Stomach (tissue), 8 donors: ENCODE measurements at regions not wholly inside any gene's neighbourhood (a gene's known extent, or its start where the extent isn't known, plus 50 kb on each side); places are given as distances from the start of the nearest gene placed in this dataset.

Experiments used
- DNase-seq, 2 donors: peaks; one replicate each; pipeline versions ENCODE4 v3.0.0 to v3.0.0-alpha.2; 2013 to 2019
- H3K27ac ChIP-seq, 5 donors: fragments of 200-600 bp in 4 of 5; sonication (generic) in 4 of 5; one replicate each; pipeline ENCODE4 v1.5.1; 2013 to 2019; ENCODE audit warnings: mild to moderate bottlenecking in 1 of 5, moderate library complexity in 1 of 5
- H3K27me3 ChIP-seq, 3 donors: fragments of 200-600 bp; sonication (generic); one replicate each; pipeline ENCODE4 v1.5.1; 2017 to 2019; ENCODE audit warnings: mixed run types in 1 of 3
- H3K36me3 ChIP-seq, 4 donors: fragments of 200-600 bp; sonication (generic); 1 replicate in 3 of 4; 2 replicates in 1 of 4; pipeline ENCODE4 v1.5.1; 2016 to 2019
- H3K4me1 ChIP-seq, 4 donors: fragments of 200-600 bp; sonication (generic); one replicate each; pipeline ENCODE4 v1.5.1; 2016 to 2019
- H3K4me3 ChIP-seq, 4 donors: fragments of 200-600 bp; sonication (generic) in 3 of 4; one replicate each; pipeline ENCODE4 v1.5.1; 2016 to 2019; ENCODE audit warnings: mild to moderate bottlenecking in 1 of 4
- H3K9me3 ChIP-seq, 4 donors: fragments of 200-600 bp; sonication (generic); one replicate each; pipeline ENCODE4 v1.5.1; 2016 to 2019
- EP300 ChIP-seq: sonication (generic); formaldehyde crosslinking; IDR thresholded peaks from one replicate; pipeline ENCODE4 v1.6.1; 2017; ENCODE audit warnings: antibody characterized with exemption
- POLR2A ChIP-seq, 4 donors: fragments of 450-650 bp; IDR thresholded peaks; one replicate each; pipeline ENCODE4 v1.6.1; 2016; ENCODE audit warnings: antibody characterized with exemption in 4 of 4, control low read depth in 2 of 4, mild to moderate bottlenecking in 1 of 4, moderate library complexity in 1 of 4
- POLR2AphosphoS5 ChIP-seq, 3 donors: sonication (generic); formaldehyde crosslinking; IDR thresholded peaks; one replicate each; pipeline ENCODE4 v1.6.1; 2016; ENCODE audit warnings: antibody characterized with exemption in 3 of 3
- WGBS, 5 donors: extraction: QIAGEN DNeasy Blood & Tissue Kit in 3 of 5; methylation state at CpG; one replicate each; pipeline versions ENCODE4 v1.1.5 to v1.1.7; 2013 to 2018; 5-methylcytosine and 5-hydroxymethylcytosine counted together
- intact Hi-C: fragments of 100-400 bp; cut with DNase I; formaldehyde crosslinking; loops from one replicate; pipeline ENCODE4 v1.15.1; 2023; ENCODE audit warnings: low total_unique reads
- small RNA-seq, 4 donors: library from RNA; depleted of rRNA; stranded (forward); fragments of <200 nt; gene quantifications; one replicate each; pipeline ENCODE3, GENCODE V24; 2016
- TF ChIP-seq, protein P1 (sequence below), 7 experiments: fragments of 450-650 bp in 4 of 7; fragments of 200-600 bp in 3 of 7; sonication (generic) in 3 of 7; IDR thresholded peaks; one replicate each; pipeline ENCODE4 v1.5.1; 2016 to 2019; ENCODE audit warnings: antibody characterized with exemption in 7 of 7, control low read depth in 2 of 7, mild to moderate bottlenecking in 1 of 7
- donor health status: healthy with polysubstance abuse.
- donor health status: Bipolar disorder and iron deficiency.
- donor health status: healthy.

DNA sequence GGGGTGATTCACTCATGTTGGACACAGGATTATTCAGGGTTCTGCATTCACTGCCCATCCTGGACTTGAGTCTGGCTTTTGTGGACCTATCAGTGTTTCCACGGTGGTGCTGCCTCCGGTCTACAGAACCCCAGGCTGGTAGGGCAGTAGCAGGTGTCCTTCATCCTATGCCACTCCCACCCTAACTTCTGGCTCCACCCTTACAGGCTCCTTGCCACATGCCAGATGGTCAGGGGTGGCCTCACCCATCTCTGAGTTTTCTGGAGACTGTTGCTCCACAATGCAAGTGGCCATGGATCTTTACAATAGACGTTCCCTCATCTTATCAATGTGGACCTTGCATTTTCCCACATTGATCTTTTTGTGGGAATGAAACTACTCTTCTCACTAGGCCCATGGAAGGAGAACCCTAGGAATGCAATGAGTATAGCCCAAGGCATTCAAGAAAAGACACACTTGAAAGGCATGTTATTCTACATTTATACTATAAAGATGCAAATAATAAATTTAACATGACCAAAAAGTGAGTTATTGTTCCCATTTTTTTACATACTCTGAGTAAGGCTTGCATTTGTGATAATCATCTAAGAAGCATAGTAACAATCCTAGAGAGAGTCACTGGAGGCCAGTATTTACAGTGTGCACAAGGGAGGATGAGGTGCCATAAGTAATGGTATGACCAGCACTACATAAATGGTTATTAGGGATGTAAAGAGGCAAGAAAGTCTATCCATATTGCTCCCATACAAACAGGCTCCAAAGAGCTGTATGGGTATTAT, 57.4 kb upstream of the ADO start:
- 78 to 94% (median 87%) methylated on average over 3 of the region's 3 CpGs for WGBS, 5 donors
- TF ChIP-seq POLR2A (IDR thresholded peaks at IDR 0.05) (no peak), EP300 (no peak)
- Histone ChIP-seq H3K27me3 (no peaks in the 10 kb centered on the region), H3K4me1 (peaks cover 0 to 4% (median 0%) of the 10 kb centered on the region in 4 donors), H3K4me3 (no peak overlapping the region), H3K36me3 (no peaks in the 10 kb centered on the region), H3K9me3 (no peaks in the 10 kb centered on the region), H3K27ac (no peak overlapping the region)
- no peak for DNase-seq
- intact Hi-C loops = no loop called here

DNA sequence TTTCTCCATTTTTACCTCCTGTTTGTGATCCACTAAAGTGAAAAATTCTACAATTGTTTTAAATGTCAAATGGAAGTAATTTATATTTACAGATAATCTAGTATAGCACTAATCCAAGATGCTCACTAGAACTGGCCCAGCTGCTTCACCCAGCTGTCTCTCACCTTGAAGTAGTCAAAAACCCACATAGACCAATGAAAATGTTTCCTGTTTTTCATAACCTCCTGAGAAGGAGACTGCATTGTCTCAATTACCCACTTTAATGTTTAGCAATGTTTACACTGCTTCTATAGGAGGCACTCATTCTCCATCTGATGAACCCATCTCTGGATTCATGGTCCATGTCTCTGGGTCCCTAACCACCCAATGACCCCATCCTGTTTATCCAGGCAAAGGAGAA, 56.1 kb upstream of the ADO start:
- DNase-seq = no peak
- H3K4me1 ChIP-seq = no peaks in the 10 kb centered on the region
- TF ChIP-seq EP300 (no peak), POLR2A (IDR thresholded peaks at IDR 0.05) (no peak), POLR2AphosphoS5 (IDR thresholded peaks at IDR 0.05) (no peak)
- TF ChIP-seq, protein P1, sequence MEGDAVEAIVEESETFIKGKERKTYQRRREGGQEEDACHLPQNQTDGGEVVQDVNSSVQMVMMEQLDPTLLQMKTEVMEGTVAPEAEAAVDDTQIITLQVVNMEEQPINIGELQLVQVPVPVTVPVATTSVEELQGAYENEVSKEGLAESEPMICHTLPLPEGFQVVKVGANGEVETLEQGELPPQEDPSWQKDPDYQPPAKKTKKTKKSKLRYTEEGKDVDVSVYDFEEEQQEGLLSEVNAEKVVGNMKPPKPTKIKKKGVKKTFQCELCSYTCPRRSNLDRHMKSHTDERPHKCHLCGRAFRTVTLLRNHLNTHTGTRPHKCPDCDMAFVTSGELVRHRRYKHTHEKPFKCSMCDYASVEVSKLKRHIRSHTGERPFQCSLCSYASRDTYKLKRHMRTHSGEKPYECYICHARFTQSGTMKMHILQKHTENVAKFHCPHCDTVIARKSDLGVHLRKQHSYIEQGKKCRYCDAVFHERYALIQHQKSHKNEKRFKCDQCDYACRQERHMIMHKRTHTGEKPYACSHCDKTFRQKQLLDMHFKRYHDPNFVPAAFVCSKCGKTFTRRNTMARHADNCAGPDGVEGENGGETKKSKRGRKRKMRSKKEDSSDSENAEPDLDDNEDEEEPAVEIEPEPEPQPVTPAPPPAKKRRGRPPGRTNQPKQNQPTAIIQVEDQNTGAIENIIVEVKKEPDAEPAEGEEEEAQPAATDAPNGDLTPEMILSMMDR (IDR thresholded peaks at IDR 0.05) = no peak
- intact Hi-C loops = no loop called here
- no peak overlapping the region for H3K27ac ChIP-seq
- H3K27me3 ChIP-seq = no peaks in the 10 kb centered on the region
- no peaks in the 10 kb centered on the region for H3K9me3 ChIP-seq
- no peak overlapping the region for H3K4me3 ChIP-seq
- H3K36me3 ChIP-seq = no peaks in the 10 kb centered on the region

DNA sequence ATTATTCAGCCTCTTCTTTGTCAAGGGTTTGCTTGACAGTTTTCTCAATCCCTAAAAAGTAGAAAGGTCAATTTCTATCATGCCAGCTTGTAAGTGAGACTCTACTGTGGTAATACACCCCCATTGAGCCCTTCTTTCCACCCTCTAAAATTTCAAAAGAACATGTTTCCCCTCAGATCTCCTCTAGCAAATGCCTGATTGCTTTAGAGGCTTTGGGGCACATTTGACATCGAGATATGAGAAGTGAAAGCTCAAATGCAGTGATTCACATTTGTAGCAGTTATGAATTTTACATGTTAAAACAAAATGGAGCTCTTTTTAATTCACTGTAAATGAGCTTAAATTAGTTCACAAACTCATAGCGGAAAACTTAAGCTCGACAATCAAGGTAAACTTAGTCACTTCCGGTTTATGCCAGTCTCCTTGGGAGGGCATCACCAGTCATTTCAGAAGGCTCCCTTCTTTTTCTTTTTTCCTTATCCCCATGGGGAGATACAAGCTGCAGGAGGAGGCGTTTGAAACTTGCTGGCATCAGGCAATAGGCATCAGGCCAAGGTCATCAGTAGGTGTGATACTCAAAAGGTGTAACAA, 55.3 kb upstream of the ADO start:
- intact Hi-C loops = no loop called here
- Histone ChIP-seq H3K4me1 (no peaks in the 10 kb centered on the region), H3K4me3 (no peak overlapping the region), H3K36me3 (no peaks in the 10 kb centered on the region), H3K27ac (no peak overlapping the region), H3K9me3 (no peaks in the 10 kb centered on the region), H3K27me3 (no peaks in the 10 kb centered on the region)
- WGBS, 5 donors = 63 to 75% (median 69%) methylated on average over 5 of the region's 5 CpGs
- no peak for DNase-seq
- TF ChIP-seq POLR2A (IDR thresholded peaks at IDR 0.05) (no peak), POLR2AphosphoS5 (IDR thresholded peaks at IDR 0.05) (no peak), EP300 (no peak)
- TF ChIP-seq, protein P1 (IDR thresholded peaks at IDR 0.05) = no peak

Small RNA genes lying in the stretch of these regions (small RNA-seq; reads per million reads assigned to genes)
- 0 reads per million in 4 donors for gene ALDH7A1P4
